ENCODE measurements at regions not wholly inside any gene's neighbourhood (a gene's known extent, or its start where the extent isn't known, plus 50 kb on each side); places are given as distances from the start of the nearest gene placed in this dataset.
"Not testable (repeated sequence)": the region's sequence is repeated elsewhere in the genome, so short reads cannot be mapped to it uniquely, and the experiment has no call there.

DNA sequence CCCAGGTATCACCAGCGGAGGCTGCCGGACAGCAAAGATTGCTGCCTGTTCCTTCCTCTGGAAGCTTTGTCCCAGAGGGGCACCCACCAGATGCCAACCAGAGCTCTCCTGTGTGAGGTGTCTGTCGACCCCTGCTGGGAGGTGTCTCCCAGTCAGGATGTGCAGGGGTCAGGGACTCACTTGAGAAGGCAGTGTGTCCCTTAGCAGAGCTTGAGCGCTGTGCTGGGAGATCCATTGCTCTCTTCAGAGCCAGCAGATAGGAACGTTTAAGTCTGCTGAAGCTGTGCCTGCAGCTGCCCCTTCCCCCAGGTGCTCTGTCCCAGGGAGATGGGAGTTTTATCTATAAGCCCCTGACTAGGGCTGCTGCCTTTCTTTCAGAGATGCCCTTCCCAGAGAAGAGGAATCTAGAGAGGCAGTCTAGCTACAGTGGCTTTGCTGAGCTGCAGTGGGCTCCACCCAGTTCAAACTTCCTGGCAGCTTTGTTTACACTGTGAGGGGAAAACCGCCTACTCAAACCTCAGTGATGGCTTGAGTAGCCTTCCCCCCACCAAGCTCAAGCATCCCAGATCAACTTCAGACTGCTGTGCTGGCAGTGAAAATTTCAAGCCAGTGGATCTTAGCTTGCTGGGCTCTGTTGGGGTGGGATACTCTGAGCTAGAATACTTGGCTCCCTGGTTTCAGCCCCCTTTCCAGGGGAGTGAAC is 253.7 kb downstream of the SPATA31A6 start:
- not testable (repeated sequence) for DNase-seq

- not testable (repeated sequence) for DNase-seq
Observed at GRCh38 chr9:42442680-42443079, 259.2 kb downstream of the SPATA31A6 start.

DNA sequence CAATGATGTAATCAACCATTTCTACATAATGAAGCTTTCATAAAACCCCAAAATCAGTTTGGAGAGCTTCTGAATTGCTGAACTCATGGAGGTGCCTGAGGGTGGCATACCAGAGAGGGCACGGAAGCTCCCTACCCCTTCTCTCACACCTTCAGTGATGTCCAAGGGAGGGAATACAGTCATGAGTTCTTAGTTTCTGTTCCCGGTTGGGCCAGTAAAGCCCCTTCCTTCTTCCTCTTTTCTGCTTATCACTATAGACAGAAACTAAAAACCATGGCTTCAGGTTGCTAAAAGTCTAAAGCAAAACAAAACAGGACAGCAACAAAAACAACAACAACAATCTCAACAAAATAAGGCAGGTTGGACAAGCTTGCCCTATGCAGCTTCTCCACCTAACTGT is 260.0 kb downstream of the SPATA31A6 start:
- not testable (repeated sequence) for DNase-seq

- not testable (repeated sequence) for DNase-seq
Observed at GRCh38 chr9:42461436-42461835, 278.0 kb downstream of the SPATA31A6 start.

DNA sequence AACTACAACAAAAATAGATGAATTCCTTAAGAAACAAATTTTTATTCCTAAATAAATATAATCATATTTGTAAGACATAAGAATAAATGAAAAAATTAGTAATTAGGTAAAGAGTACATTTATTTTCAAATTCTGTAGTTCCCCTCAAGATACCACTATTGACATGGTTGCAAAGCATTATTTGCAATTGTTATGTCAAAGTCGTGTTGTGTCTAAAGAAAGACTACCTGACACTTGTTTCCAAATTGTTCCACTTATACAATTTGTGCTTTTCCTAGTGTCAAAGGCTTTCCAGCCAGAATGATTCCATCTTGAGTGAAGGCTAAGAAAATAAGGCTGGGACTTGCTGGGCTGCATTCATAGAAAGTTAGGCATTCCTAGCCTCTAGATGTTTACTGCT is 278.4 kb downstream of the SPATA31A6 start:
- DNase-seq: not testable (repeated sequence)

- DNase-seq: not testable (repeated sequence)
Observed at GRCh38 chr9:42463981-42464380, 280.5 kb downstream of the SPATA31A6 start.

DNA sequence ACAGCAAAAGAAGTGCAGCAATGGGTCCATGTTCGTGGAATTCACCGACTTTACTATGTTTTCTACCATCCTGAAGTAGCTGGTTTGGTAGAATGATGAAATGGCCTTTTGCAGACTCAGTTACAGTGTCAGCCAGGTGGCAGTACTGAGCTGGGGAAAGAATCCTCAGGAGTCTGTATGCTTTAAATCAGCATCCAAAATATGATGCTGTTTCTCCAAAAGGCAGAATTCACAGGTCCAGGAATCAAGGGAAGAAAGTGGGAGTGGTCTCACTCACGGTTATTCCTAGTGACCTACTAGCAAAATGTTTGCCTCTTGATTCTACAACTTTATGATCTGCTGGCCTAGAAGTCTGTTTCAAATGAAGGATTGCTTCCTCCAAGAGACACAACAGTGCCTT is 287.1 kb downstream of the SPATA31A6 start:
- DNase-seq: not testable (repeated sequence)

DNA sequence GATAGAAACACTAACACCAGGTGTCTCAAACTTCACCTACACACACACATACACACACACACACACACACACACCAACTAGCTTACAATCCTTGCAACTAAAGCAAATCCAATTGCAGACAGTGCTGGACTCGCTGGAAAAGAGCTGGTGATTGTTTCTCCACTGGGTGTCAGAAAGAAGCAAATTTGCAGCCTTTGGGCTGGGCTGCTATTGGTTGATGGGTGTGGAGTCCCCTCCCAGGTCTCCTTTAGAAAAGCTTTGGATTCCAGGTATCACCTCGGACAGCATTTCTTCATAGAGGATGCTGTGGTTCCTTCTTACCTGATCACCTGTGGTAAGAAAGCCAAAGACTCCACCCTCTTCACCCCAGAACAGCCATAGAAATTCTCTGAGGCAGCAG is 307.5 kb downstream of the SPATA31A6 start:
- not testable (repeated sequence) for DNase-seq

- DNase-seq: peak; percentile 16
Observed at GRCh38 chr9:42502620-42503264, 319.3 kb downstream of the SPATA31A6 start.

GRCh38 chr9:42508111-42508510 is 324.7 kb downstream of the SPATA31A6 start:
- not testable (repeated sequence) for DNase-seq

DNA sequence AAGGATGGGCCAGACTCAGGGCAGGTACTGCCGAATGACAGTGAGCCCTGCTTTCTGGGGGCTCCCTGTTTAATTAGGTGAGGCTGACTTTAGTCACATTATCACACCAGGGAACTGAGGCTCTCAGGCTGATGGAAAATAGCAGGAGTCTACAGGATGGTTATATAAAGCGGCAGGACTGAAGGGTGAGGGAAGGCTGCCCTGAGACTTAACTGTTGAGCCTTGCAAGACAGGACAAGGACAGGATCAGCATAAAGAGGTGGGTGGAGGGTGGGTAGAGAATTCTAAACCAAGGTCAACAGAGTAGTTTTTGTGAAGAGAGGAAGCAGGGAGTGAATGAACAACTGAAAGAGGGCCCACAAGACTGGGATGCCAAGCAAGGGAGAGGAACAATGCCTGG is 330.1 kb downstream of the SPATA31A6 start:
- not testable (repeated sequence) for DNase-seq

DNA sequence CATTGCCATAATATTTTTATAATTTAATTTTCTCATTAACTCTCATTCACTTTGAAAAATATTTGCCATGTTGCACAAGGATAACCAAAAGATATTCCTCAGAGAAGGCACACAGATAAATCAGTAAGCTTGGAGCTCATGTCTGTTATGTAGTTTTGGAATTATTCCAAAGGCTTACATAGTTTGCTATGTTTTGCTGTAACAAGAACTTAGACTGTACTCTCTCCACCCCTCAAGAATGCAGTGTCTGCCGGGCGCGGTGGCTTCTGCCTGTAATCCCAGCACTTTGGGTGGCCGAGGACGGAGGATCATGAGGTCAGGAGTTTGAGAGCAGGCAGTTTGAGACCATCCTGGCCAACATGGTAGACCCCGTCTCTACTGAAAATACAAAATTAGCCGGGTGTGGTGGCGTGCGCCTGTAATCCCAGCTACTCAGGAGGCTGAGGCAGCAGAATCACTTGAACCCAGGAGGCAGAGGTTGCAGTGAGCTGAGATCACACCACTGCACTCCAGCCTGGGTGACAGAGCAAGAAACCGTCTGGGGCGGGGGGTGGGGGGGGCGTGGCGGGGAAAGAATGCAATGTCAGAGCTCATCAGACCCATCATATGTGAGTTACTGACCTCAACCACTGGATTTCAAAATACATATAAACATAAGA is 351.0 kb downstream of the SPATA31A6 start:
- not testable (repeated sequence) for DNase-seq

DNA sequence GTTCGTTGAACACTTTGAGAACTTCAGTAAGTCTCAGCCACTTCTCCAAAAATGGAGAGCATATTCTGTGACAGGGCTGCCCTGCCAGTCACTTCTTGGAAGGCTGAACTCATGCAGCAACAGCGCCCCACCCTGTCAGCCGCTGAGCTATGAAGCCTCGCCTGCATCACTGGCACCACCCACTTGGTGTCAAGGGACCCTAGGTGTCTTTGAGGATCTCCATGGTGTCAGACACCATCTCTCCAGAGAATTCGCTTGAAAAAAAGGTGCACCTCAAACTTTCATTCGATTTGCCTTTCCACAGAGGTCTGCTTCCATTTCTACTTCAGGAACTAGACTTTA is 351.5 kb downstream of the SPATA31A6 start:
- DNase-seq: not testable (repeated sequence)

GRCh38 chr9:42550789-42551357 is 367.4 kb downstream of the SPATA31A6 start:
- DNase-seq: not testable (repeated sequence)

- not testable (repeated sequence) for DNase-seq
Observed at GRCh38 chr9:42568530-42568929, 385.1 kb downstream of the SPATA31A6 start.

- not testable (repeated sequence) for DNase-seq
Observed at GRCh38 chr9:42568942-42569556, 385.6 kb downstream of the SPATA31A6 start.

DNA sequence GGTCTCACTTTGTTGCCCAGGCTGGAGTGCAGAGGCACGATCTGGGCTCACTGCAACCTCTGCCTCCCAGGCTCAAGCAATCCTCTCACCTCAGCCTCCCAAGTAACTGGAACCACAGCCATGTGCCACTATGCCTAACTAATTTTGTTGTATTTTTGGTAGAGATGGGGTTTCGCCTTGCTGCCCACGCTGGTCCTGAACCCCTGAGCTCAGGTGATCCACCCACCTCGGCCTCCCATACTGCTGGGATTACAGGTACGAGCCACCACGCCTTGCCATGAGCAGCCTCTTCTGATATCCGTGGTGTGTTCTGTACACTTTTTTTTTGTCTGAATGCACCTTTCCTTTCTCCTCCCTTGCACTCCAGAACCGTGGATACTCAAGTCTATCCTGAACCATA is 394.4 kb downstream of the SPATA31A6 start:
- not testable (repeated sequence) for DNase-seq

Data from NCI-H1092 (cell line).